GM21526 (cell line): ENCODE measurements at regions not wholly inside any gene's neighbourhood (a gene's known extent, or its start where the extent isn't known, plus 50 kb on each side); places are given as distances from the start of the nearest gene placed in this dataset.
"Not testable (repeated sequence)": the region's sequence is repeated elsewhere in the genome, so short reads cannot be mapped to it uniquely, and the experiment has no call there.

ENCODE experiments used
- ATAC-seq: cut with Tn5 transposase; IDR thresholded peaks from one replicate; pipeline ENCODE4 v1.9.1; 2021; ENCODE audit warnings: moderate library complexity; ENCODE audit not compliant: unreplicated experiment, low FRiP score

GRCh38 chr7:76971201-76971600, 61.0 kb downstream of the SPDYE17 start:
- not testable (repeated sequence) for ATAC-seq

- ATAC-seq, result not testable (repeated sequence)
Measured at GRCh38 chr7:76969892-76970291, 62.3 kb downstream of the SPDYE17 start.

GRCh38 chr7:76965731-76966548, 66.2 kb downstream of the SPDYE17 start:
- not testable (repeated sequence) for ATAC-seq

- not testable (repeated sequence) for ATAC-seq
Measured at GRCh38 chr7:76964050-76964449, 68.1 kb downstream of the SPDYE17 start.

- ATAC-seq, result not testable (repeated sequence)
Measured at GRCh38 chr7:76963061-76963460, 69.1 kb downstream of the SPDYE17 start.

GRCh38 chr7:76960400-76960986, 71.7 kb downstream of the SPDYE17 start:
- not testable (repeated sequence) for ATAC-seq

DNA sequence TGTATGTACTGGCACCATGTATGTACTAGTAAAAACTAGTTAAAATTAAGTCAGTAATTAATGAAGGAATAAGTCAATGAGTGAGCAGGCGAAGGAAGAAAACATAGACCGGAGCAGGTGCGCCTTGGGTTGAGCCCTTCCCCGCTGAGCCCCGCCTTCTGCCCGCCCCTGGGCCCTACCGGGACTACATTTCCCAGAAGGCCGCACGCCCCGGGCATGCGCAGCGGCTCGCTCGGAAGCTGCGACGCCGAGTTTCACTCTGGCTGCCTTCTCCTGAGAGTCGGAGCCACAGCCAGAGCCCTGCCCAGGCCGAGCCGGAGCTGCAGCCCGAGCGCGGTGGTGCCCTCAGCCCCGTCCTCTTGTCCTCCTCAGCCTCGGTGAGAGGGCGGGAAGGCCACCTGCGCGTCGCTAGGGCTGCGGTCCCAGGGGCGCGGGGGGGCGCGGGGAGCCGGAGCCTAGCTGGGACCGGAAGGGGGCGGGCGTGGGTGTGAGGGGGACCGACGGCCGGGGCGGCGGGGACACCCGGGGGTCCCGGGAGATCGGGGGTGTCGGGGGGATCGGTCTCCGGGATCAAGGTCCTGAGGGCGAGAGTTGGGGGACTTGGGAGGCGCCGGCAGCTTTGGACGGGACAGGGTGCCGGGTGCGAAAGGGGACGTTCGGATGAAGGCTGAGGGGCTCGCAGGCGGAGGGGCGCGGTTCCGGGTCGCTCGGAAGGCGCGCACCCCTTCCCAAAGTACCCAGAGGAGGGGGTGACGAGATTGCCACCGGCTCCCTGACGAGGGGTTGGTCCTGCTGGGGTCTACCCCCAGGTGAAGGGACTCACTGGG, 72.4 kb downstream of the SPDYE17 start:
- ATAC-seq, result peak; percentile 96

GRCh38 chr7:76956531-76956930, 75.6 kb downstream of the SPDYE17 start:
- ATAC-seq, result not testable (repeated sequence)

GRCh38 chr7:76955124-76955523, 77.0 kb downstream of the SPDYE17 start:
- not testable (repeated sequence) for ATAC-seq

DNA sequence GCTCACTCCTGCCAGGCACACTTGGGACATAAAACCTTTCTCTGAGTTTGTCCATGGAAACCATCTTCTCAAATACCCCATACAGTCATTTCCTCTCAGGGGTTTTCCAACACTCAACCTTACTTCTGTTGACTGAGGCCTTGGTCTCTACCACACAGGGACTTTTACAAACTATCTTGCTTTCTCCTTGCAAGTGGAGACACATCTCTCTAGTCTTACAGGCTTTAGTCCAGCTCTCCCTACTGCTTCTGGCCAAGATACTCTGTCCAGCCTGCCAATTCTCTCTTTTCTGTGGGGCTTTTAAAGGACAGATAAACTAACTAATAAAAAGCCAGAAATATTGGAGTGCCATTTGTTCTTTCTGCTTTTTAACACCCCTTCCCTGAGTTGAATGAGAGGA, 87.6 kb downstream of the SPDYE17 start:
- ATAC-seq, result peak; percentile 46

- peak; percentile 52 for ATAC-seq
Measured at GRCh38 chr7:76941809-76942765, 90.1 kb downstream of the SPDYE17 start.

DNA sequence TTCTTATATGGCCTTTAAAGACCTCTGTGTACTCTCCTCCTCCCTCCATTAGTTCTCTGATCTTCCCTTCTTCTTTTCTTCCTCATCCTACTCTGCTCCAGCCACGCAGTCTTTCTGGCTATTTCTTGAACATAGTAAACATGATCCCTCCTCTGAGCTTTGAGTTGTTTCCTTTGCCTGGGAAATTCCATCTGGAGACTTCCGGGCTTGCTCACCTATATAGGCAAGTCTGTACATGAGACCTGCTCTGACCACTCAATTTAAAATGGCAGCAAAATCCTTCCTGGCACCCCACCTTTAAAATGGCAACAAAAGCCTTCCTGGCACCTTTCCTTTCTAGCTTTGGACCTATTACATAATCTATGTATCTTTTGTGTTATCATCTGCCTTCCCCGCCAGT, 94.4 kb downstream of the SPDYE17 start:
- ATAC-seq, result not testable (repeated sequence)

DNA sequence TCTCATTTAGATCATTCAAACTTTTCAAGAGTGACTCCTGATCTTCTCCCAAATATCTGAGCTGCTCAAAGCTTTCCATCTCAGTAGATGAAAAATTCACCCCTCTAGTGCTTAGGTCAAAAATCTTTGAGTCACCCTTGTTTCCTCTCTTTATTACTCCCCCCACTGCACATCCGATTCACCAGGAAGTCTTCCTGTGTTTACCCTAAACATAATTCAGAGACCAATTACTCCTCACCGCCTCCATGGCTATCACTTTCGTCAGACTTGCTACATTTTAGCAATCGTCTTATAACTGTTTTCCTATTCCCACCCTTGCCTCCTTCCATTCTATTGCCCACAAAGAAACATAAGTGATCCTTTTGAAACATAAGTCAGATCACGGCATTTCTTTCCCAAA, 94.8 kb downstream of the SPDYE17 start:
- not testable (repeated sequence) for ATAC-seq

- ATAC-seq, result not testable (repeated sequence)
Measured at GRCh38 chr7:76936346-76936745, 95.8 kb downstream of the SPDYE17 start.

DNA sequence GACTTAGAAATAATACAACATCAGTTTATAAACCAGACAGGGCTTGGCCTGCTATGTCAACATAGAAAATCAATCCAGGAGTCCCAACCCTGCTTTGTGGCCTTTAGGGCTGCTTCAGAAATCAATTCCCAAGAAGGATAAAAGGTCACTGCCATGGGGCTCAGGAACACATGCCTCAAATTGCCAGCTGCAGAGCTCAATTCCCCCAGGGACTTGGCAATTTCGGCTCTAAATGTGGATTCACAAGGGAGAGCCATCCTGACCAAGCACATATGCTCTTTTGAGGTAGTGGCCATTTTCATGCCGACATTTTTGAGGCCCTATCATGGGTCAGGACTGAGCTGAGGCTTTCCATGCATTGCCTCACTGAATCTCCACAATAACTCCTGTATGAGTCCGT, 97.5 kb downstream of the SPDYE17 start:
- not testable (repeated sequence) for ATAC-seq

- ATAC-seq, result peak; percentile 57
Measured at GRCh38 chr7:76932957-76933356, 99.2 kb downstream of the SPDYE17 start.

- not testable (repeated sequence) for ATAC-seq
Measured at GRCh38 chr7:76931441-76931840, 100.7 kb downstream of the SPDYE17 start.

DNA sequence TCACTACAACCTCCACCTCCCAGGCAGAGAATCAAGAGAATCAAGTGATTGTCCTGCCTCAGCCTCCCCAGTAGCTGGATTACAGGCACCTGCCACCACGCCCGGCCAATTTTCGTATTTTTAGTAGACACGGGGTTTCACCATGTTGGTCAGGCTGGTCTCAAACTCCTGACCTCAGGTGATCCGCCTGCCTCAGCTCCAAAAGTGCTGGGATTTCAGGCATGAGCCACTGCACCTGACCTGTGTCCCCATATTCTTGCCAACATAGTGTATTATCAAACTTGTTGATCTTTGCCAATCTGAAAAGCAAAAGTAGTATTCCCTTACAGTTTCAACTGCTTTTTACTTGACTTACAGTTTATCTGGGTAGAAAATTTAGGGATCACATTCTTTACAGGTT, 101.7 kb downstream of the SPDYE17 start:
- not testable (repeated sequence) for ATAC-seq

DNA sequence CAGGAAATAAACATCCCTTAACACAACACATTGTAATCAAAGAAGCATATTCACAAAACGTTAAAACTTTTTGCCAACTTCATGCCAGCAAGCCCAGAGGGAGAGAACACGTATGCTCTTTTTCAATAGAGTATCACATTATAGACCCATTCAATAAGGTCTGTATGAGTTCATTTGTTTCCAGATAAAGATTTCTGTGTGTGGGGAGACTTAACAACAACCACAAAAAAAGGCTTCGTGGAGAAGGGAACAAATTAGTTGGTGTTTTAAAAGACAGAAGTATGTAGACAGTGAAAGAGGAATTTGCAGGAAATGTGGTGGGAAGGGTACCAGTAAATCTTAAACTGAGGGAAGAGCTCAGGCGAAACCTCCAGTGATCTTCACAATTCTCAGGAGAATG, 103.4 kb downstream of the SPDYE17 start:
- not testable (repeated sequence) for ATAC-seq
